ENCODE measurements at regions not wholly inside any gene's neighbourhood (a gene's known extent, or its start where the extent isn't known, plus 50 kb on each side); places are given as distances from the start of the nearest gene placed in this dataset.

- H3K27ac ChIP-seq (ENCODE audit: extremely low read depth, low read depth, low read length): no peak overlapping the region
- no peaks in the 10 kb centered on the region for H3K36me3 ChIP-seq (ENCODE audit: control insufficient read depth in 2 of 2, insufficient read depth in 1 of 2, low read length in 2 of 2)
- no peaks in the 10 kb centered on the region for H3K9me3 ChIP-seq (ENCODE audit: control insufficient read depth, insufficient read depth, low read depth, low read length)
- H3K4me1 ChIP-seq (ENCODE audit: control insufficient read depth, insufficient read depth, low read length): no peaks in the 10 kb centered on the region
- no peak overlapping the region for H3K4me3 ChIP-seq (ENCODE audit: low read depth, low read length)
- ChIA-PET POLR2A (no interaction called here), CTCF (no interaction called here)
- TF ChIP-seq ZBTB49 (tag by site-specific recombination; IDR thresholded peaks at IDR 0.05; ENCODE audit: low read depth) (no peak), AEBP2 (tag by site-specific recombination; IDR thresholded peaks at IDR 0.05; ENCODE audit: borderline replicate concordance) (no peak), TCF7L2 (IDR thresholded peaks at IDR 0.05; ENCODE audit: borderline replicate concordance, low read depth, low read length) (no peak), ZNF157 (tag by site-specific recombination; IDR thresholded peaks at IDR 0.05) (no peak), ZNF391 (tag by site-specific recombination; IDR thresholded peaks at IDR 0.05; ENCODE audit: borderline replicate concordance, low read depth) (no peak), CTCF (tag by site-specific recombination; IDR thresholded peaks at IDR 0.05) (no peak), ZNF23 (tag by site-specific recombination; IDR thresholded peaks at IDR 0.05; ENCODE audit: borderline replicate concordance) (no peak), ZFP37 (tag by site-specific recombination; IDR thresholded peaks at IDR 0.05) (no peak), ZNF792 (tag by site-specific recombination; IDR thresholded peaks at IDR 0.05) (no peak), OVOL3 (tag by site-specific recombination; IDR thresholded peaks at IDR 0.05) (no peak), ZBTB44 (tag by site-specific recombination; IDR thresholded peaks at IDR 0.05) (no peak), ZNF704 (tag by site-specific recombination; IDR thresholded peaks at IDR 0.05) (no peak), ZNF10 (tag by site-specific recombination; IDR thresholded peaks at IDR 0.05) (no peak), GLI4 (tag by site-specific recombination; IDR thresholded peaks at IDR 0.05) (no peak)
These were observed 192.7 kb upstream of the HES1 start for GRCh38 chr3:193943200-193943599.

GRCh38 chr3:193943851-193944517 is 192.0 kb upstream of the HES1 start:
- Histone ChIP-seq H3K36me3 (ENCODE audit: control insufficient read depth in 2 of 2, insufficient read depth in 1 of 2, low read length in 2 of 2) (no peaks in the 10 kb centered on the region), H3K9me3 (ENCODE audit: control insufficient read depth, insufficient read depth, low read depth, low read length) (no peaks in the 10 kb centered on the region), H3K27ac (ENCODE audit: extremely low read depth, low read depth, low read length) (no peak overlapping the region), H3K4me1 (ENCODE audit: control insufficient read depth, insufficient read depth, low read length) (no peaks in the 10 kb centered on the region), H3K4me3 (ENCODE audit: low read depth, low read length) (no peak overlapping the region)
- POLR2A ChIA-PET: no interaction called here
- CTCF ChIA-PET: no interaction called here
- TF ChIP-seq ELK4 (IDR thresholded peaks at IDR 0.05; ENCODE audit: borderline replicate concordance, low read depth, low read length): no peak
- TF ChIP-seq ZFP41 (tag by site-specific recombination; IDR thresholded peaks at IDR 0.05; ENCODE audit: borderline replicate concordance): no peak
- no peak for TF ChIP-seq ZNF626 (tag by site-specific recombination; IDR thresholded peaks at IDR 0.05)
- no peak for TF ChIP-seq ZNF768 (tag by site-specific recombination; IDR thresholded peaks at IDR 0.05)
- no peak for TF ChIP-seq PRDM4 (tag by site-specific recombination; IDR thresholded peaks at IDR 0.05)
- TF ChIP-seq ZNF585B (tag by site-specific recombination; IDR thresholded peaks at IDR 0.05): no peak

All from HEK293 (cell line).